ENCODE measurements at regions not wholly inside any gene's neighbourhood (a gene's known extent, or its start where the extent isn't known, plus 50 kb on each side); places are given as distances from the start of the nearest gene placed in this dataset.

GRCh38 chr16:6961704-6962103 is 370.9 kb upstream of the RBFOX1 start:
- Histone ChIP-seq H3K9me3 (ENCODE audit: control insufficient read depth in 3 of 3, low read length in 3 of 3) (no peaks in the 10 kb centered on the region), H3K27ac (ENCODE audit: low read depth, low read length) (no peak overlapping the region)

GRCh38 chr16:6958184-6958583 is 374.5 kb upstream of the RBFOX1 start:
- H3K9me3 ChIP-seq (ENCODE audit: control insufficient read depth in 3 of 3, low read length in 3 of 3) = no peaks in the 10 kb centered on the region
- no peaks in the 10 kb centered on the region for H3K36me3 ChIP-seq (ENCODE audit: control insufficient read depth in 3 of 3, insufficient read depth in 3 of 3, low read length in 3 of 3)
- H3K27me3 ChIP-seq (ENCODE audit: control insufficient read depth in 3 of 3, insufficient read depth in 3 of 3, low read length in 3 of 3) = no peaks in the 10 kb centered on the region
- H3K4me3 ChIP-seq (ENCODE audit: low read length in 3 of 3) = no peak overlapping the region
- no peak overlapping the region for H3K9ac ChIP-seq (ENCODE audit: low read depth in 1 of 3, low read length in 3 of 3)
- no peaks in the 10 kb centered on the region for H3K4me1 ChIP-seq (ENCODE audit: control insufficient read depth in 3 of 3, insufficient read depth in 3 of 3, low read length in 3 of 3)
- H3K27ac ChIP-seq (ENCODE audit: low read depth, low read length) = no peak overlapping the region

More at GRCh38 chr16:6961704-6962103, 370.9 kb upstream of the RBFOX1 start:
- Histone ChIP-seq H3K36me3 (ENCODE audit: control insufficient read depth in 3 of 3, insufficient read depth in 3 of 3, low read length in 3 of 3) (no peaks in the 10 kb centered on the region), H3K9ac (ENCODE audit: low read depth in 1 of 3, low read length in 3 of 3) (no peak overlapping the region), H3K27me3 (ENCODE audit: control insufficient read depth in 3 of 3, insufficient read depth in 3 of 3, low read length in 3 of 3) (no peaks in the 10 kb centered on the region), H3K4me1 (ENCODE audit: control insufficient read depth in 3 of 3, insufficient read depth in 3 of 3, low read length in 3 of 3) (no peaks in the 10 kb centered on the region), H3K4me3 (ENCODE audit: low read length in 3 of 3) (no peak overlapping the region)

- H3K36me3 ChIP-seq (ENCODE audit: control insufficient read depth in 3 of 3, insufficient read depth in 3 of 3, low read length in 3 of 3) = no peaks in the 10 kb centered on the region
- H3K9ac ChIP-seq (ENCODE audit: low read depth in 1 of 3, low read length in 3 of 3) = no peak overlapping the region
- H3K4me1 ChIP-seq (ENCODE audit: control insufficient read depth in 3 of 3, insufficient read depth in 3 of 3, low read length in 3 of 3) = no peaks in the 10 kb centered on the region
- H3K27me3 ChIP-seq (ENCODE audit: control insufficient read depth in 3 of 3, insufficient read depth in 3 of 3, low read length in 3 of 3) = no peaks in the 10 kb centered on the region
- H3K9me3 ChIP-seq (ENCODE audit: control insufficient read depth in 3 of 3, low read length in 3 of 3) = no peaks in the 10 kb centered on the region
- no peak overlapping the region for H3K4me3 ChIP-seq (ENCODE audit: low read length in 3 of 3)
- H3K27ac ChIP-seq (ENCODE audit: low read depth, low read length) = no peak overlapping the region
Observed at GRCh38 chr16:6957681-6958080, 375.0 kb upstream of the RBFOX1 start.

- no peaks in the 10 kb centered on the region for H3K4me1 ChIP-seq (ENCODE audit: control insufficient read depth in 3 of 3, insufficient read depth in 3 of 3, low read length in 3 of 3)
- H3K4me3 ChIP-seq (ENCODE audit: low read length in 3 of 3) = no peak overlapping the region
- no peak overlapping the region for H3K9ac ChIP-seq (ENCODE audit: low read depth in 1 of 3, low read length in 3 of 3)
- no peaks in the 10 kb centered on the region for H3K36me3 ChIP-seq (ENCODE audit: control insufficient read depth in 3 of 3, insufficient read depth in 3 of 3, low read length in 3 of 3)
- H3K27ac ChIP-seq (ENCODE audit: low read depth, low read length) = no peak overlapping the region
- H3K9me3 ChIP-seq (ENCODE audit: control insufficient read depth in 3 of 3, low read length in 3 of 3) = no peaks in the 10 kb centered on the region
- H3K27me3 ChIP-seq (ENCODE audit: control insufficient read depth in 3 of 3, insufficient read depth in 3 of 3, low read length in 3 of 3) = no peaks in the 10 kb centered on the region
Observed at GRCh38 chr16:6956511-6956910, 376.1 kb upstream of the RBFOX1 start.

- Histone ChIP-seq H3K27ac (ENCODE audit: low read depth, low read length) (no peak overlapping the region), H3K9me3 (ENCODE audit: control insufficient read depth in 3 of 3, low read length in 3 of 3) (no peaks in the 10 kb centered on the region), H3K4me1 (ENCODE audit: control insufficient read depth in 3 of 3, insufficient read depth in 3 of 3, low read length in 3 of 3) (no peaks in the 10 kb centered on the region), H3K9ac (ENCODE audit: low read depth in 1 of 3, low read length in 3 of 3) (no peak overlapping the region), H3K4me3 (ENCODE audit: low read length in 3 of 3) (no peak overlapping the region), H3K36me3 (ENCODE audit: control insufficient read depth in 3 of 3, insufficient read depth in 3 of 3, low read length in 3 of 3) (no peaks in the 10 kb centered on the region), H3K27me3 (ENCODE audit: control insufficient read depth in 3 of 3, insufficient read depth in 3 of 3, low read length in 3 of 3) (no peaks in the 10 kb centered on the region)
Observed at GRCh38 chr16:6955303-6955702, 377.3 kb upstream of the RBFOX1 start.

- no peaks in the 10 kb centered on the region for H3K4me1 ChIP-seq (ENCODE audit: control insufficient read depth in 3 of 3, insufficient read depth in 3 of 3, low read length in 3 of 3)
- no peaks in the 10 kb centered on the region for H3K27me3 ChIP-seq (ENCODE audit: control insufficient read depth in 3 of 3, insufficient read depth in 3 of 3, low read length in 3 of 3)
- no peak overlapping the region for H3K9ac ChIP-seq (ENCODE audit: low read depth in 1 of 3, low read length in 3 of 3)
- H3K36me3 ChIP-seq (ENCODE audit: control insufficient read depth in 3 of 3, insufficient read depth in 3 of 3, low read length in 3 of 3) = no peaks in the 10 kb centered on the region
- no peak overlapping the region for H3K4me3 ChIP-seq (ENCODE audit: low read length in 3 of 3)
- no peak overlapping the region for H3K27ac ChIP-seq (ENCODE audit: low read depth, low read length)
- H3K9me3 ChIP-seq (ENCODE audit: control insufficient read depth in 3 of 3, low read length in 3 of 3) = peaks cover 0 to 2% (median 0%) of the 10 kb centered on the region in 3 donors
Observed at GRCh38 chr16:6949240-6949639, 383.4 kb upstream of the RBFOX1 start.

GRCh38 chr16:6947291-6947690 is 385.4 kb upstream of the RBFOX1 start:
- H3K9ac ChIP-seq (ENCODE audit: low read depth in 1 of 3, low read length in 3 of 3) = no peak overlapping the region

GRCh38 chr16:6946802-6947201 is 385.8 kb upstream of the RBFOX1 start:
- H3K27me3 ChIP-seq (ENCODE audit: control insufficient read depth in 3 of 3, insufficient read depth in 3 of 3, low read length in 3 of 3) = no peaks in the 10 kb centered on the region
- no peaks in the 10 kb centered on the region for H3K36me3 ChIP-seq (ENCODE audit: control insufficient read depth in 3 of 3, insufficient read depth in 3 of 3, low read length in 3 of 3)
- no peak overlapping the region for H3K4me3 ChIP-seq (ENCODE audit: low read length in 3 of 3)
- H3K4me1 ChIP-seq (ENCODE audit: control insufficient read depth in 3 of 3, insufficient read depth in 3 of 3, low read length in 3 of 3) = no peaks in the 10 kb centered on the region
- H3K9ac ChIP-seq (ENCODE audit: low read depth in 1 of 3, low read length in 3 of 3) = no peak overlapping the region
- H3K27ac ChIP-seq (ENCODE audit: low read depth, low read length) = no peak overlapping the region
- peaks cover 0 to 2% (median 0%) of the 10 kb centered on the region in 3 donors for H3K9me3 ChIP-seq (ENCODE audit: control insufficient read depth in 3 of 3, low read length in 3 of 3)

More at GRCh38 chr16:6947291-6947690, 385.4 kb upstream of the RBFOX1 start:
- H3K27me3 ChIP-seq (ENCODE audit: control insufficient read depth in 3 of 3, insufficient read depth in 3 of 3, low read length in 3 of 3) = no peaks in the 10 kb centered on the region
- H3K4me3 ChIP-seq (ENCODE audit: low read length in 3 of 3) = no peak overlapping the region
- H3K36me3 ChIP-seq (ENCODE audit: control insufficient read depth in 3 of 3, insufficient read depth in 3 of 3, low read length in 3 of 3) = no peaks in the 10 kb centered on the region
- no peaks in the 10 kb centered on the region for H3K4me1 ChIP-seq (ENCODE audit: control insufficient read depth in 3 of 3, insufficient read depth in 3 of 3, low read length in 3 of 3)
- H3K27ac ChIP-seq (ENCODE audit: low read depth, low read length) = no peak overlapping the region
- H3K9me3 ChIP-seq (ENCODE audit: control insufficient read depth in 3 of 3, low read length in 3 of 3) = peaks cover 0 to 2% (median 0%) of the 10 kb centered on the region in 3 donors

- H3K9ac ChIP-seq (ENCODE audit: low read depth in 1 of 3, low read length in 3 of 3) = no peak overlapping the region
- no peaks in the 10 kb centered on the region for H3K4me1 ChIP-seq (ENCODE audit: control insufficient read depth in 3 of 3, insufficient read depth in 3 of 3, low read length in 3 of 3)
- H3K4me3 ChIP-seq (ENCODE audit: low read length in 3 of 3) = no peak overlapping the region
- H3K27ac ChIP-seq (ENCODE audit: low read depth, low read length) = no peak overlapping the region
- no peaks in the 10 kb centered on the region for H3K27me3 ChIP-seq (ENCODE audit: control insufficient read depth in 3 of 3, insufficient read depth in 3 of 3, low read length in 3 of 3)
- peaks cover 0 to 2% (median 0%) of the 10 kb centered on the region in 3 donors for H3K9me3 ChIP-seq (ENCODE audit: control insufficient read depth in 3 of 3, low read length in 3 of 3)
- no peaks in the 10 kb centered on the region for H3K36me3 ChIP-seq (ENCODE audit: control insufficient read depth in 3 of 3, insufficient read depth in 3 of 3, low read length in 3 of 3)
Observed at GRCh38 chr16:6946106-6946505, 386.5 kb upstream of the RBFOX1 start.

- no peaks in the 10 kb centered on the region for H3K36me3 ChIP-seq (ENCODE audit: control insufficient read depth in 3 of 3, insufficient read depth in 3 of 3, low read length in 3 of 3)
- no peak overlapping the region for H3K27ac ChIP-seq (ENCODE audit: low read depth, low read length)
- no peaks in the 10 kb centered on the region for H3K27me3 ChIP-seq (ENCODE audit: control insufficient read depth in 3 of 3, insufficient read depth in 3 of 3, low read length in 3 of 3)
- no peak overlapping the region for H3K9ac ChIP-seq (ENCODE audit: low read depth in 1 of 3, low read length in 3 of 3)
- H3K4me1 ChIP-seq (ENCODE audit: control insufficient read depth in 3 of 3, insufficient read depth in 3 of 3, low read length in 3 of 3) = no peaks in the 10 kb centered on the region
- H3K4me3 ChIP-seq (ENCODE audit: low read length in 3 of 3) = no peak overlapping the region
- H3K9me3 ChIP-seq (ENCODE audit: control insufficient read depth in 3 of 3, low read length in 3 of 3) = peaks cover 0 to 2% (median 0%) of the 10 kb centered on the region in 3 donors
Observed at GRCh38 chr16:6940968-6941367, 391.7 kb upstream of the RBFOX1 start.

- Histone ChIP-seq H3K27ac (ENCODE audit: low read depth, low read length) (no peak overlapping the region), H3K36me3 (ENCODE audit: control insufficient read depth in 3 of 3, insufficient read depth in 3 of 3, low read length in 3 of 3) (no peaks in the 10 kb centered on the region), H3K9ac (ENCODE audit: low read depth in 1 of 3, low read length in 3 of 3) (no peak overlapping the region), H3K4me1 (ENCODE audit: control insufficient read depth in 3 of 3, insufficient read depth in 3 of 3, low read length in 3 of 3) (no peaks in the 10 kb centered on the region), H3K4me3 (ENCODE audit: low read length in 3 of 3) (no peak overlapping the region), H3K27me3 (ENCODE audit: control insufficient read depth in 3 of 3, insufficient read depth in 3 of 3, low read length in 3 of 3) (no peaks in the 10 kb centered on the region), H3K9me3 (ENCODE audit: control insufficient read depth in 3 of 3, low read length in 3 of 3) (no peaks in the 10 kb centered on the region)
Observed at GRCh38 chr16:6937641-6938040, 395.0 kb upstream of the RBFOX1 start.
